ENCODE measurements at regions not wholly inside any gene's neighbourhood (a gene's known extent, or its start where the extent isn't known, plus 50 kb on each side); places are given as distances from the start of the nearest gene placed in this dataset.
"Not testable (repeated sequence)": the region's sequence is repeated elsewhere in the genome, so short reads cannot be mapped to it uniquely, and the experiment has no call there.

DNA sequence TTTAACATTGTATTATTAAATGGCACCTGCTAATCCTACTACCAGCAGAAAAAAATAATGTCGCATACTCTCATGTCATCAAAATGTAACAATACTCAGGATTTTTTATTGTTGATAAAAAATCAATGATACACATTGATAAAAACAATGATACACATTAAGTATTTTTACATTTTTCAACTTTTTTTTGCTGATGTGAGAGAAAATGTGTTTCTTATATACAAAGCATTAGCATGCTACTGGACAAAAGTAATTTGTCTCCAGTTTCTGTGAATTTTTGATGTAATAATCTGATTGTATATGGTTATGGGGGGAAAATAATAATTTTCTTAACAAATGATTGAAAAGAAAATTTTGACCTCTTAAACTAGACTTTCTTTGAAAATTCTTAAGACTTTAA is 1256.6 kb upstream of the CNTN5 start:
- no peaks in the 10 kb centered on the region for H3K9me3 ChIP-seq
- ATAC-seq: no peak

DNA sequence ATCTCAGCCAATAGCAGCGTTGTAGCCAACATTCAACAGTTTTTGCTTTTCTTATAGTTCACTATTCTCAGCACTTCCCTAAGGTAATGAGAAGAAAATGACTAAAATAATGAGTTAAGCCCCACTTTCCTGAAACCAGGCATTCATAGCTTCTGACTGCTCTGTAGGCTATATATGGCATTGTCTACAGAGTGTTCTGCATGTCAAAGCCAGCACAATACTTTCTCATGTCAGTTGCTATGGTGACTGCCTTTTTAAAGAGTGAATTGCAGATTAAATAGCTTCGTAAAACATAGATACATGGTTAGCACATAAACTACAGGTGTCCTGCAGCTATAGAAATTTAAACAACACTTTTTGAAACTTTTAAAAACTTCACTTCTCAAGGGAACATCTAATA is 1256.1 kb upstream of the CNTN5 start:
- TF ChIP-seq, protein P1, sequence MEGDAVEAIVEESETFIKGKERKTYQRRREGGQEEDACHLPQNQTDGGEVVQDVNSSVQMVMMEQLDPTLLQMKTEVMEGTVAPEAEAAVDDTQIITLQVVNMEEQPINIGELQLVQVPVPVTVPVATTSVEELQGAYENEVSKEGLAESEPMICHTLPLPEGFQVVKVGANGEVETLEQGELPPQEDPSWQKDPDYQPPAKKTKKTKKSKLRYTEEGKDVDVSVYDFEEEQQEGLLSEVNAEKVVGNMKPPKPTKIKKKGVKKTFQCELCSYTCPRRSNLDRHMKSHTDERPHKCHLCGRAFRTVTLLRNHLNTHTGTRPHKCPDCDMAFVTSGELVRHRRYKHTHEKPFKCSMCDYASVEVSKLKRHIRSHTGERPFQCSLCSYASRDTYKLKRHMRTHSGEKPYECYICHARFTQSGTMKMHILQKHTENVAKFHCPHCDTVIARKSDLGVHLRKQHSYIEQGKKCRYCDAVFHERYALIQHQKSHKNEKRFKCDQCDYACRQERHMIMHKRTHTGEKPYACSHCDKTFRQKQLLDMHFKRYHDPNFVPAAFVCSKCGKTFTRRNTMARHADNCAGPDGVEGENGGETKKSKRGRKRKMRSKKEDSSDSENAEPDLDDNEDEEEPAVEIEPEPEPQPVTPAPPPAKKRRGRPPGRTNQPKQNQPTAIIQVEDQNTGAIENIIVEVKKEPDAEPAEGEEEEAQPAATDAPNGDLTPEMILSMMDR (IDR thresholded peaks at IDR 0.05): no peak
- ATAC-seq: no peak
- no peaks in the 10 kb centered on the region for H3K27me3 ChIP-seq (ENCODE audit: low read depth)
- no peak overlapping the region for H3K27ac ChIP-seq
- no peaks in the 10 kb centered on the region for H3K36me3 ChIP-seq
- H3K9me3 ChIP-seq: no peaks in the 10 kb centered on the region
- H3K4me3 ChIP-seq: no peak overlapping the region
- intact Hi-C loops (cut with DNase I): no loop called here
- DNase-seq: no peak
- H3K4me1 ChIP-seq: no peaks in the 10 kb centered on the region

More for the DNA sequence above, 1256.6 kb upstream of the CNTN5 start:
- TF ChIP-seq, protein P1 (IDR thresholded peaks at IDR 0.05): no peak
- no peak for DNase-seq
- Histone ChIP-seq H3K4me3 (no peak overlapping the region), H3K4me1 (no peaks in the 10 kb centered on the region), H3K27ac (no peak overlapping the region), H3K36me3 (no peaks in the 10 kb centered on the region), H3K27me3 (ENCODE audit: low read depth) (no peaks in the 10 kb centered on the region)
- intact Hi-C loops (cut with DNase I): no loop called here

DNA sequence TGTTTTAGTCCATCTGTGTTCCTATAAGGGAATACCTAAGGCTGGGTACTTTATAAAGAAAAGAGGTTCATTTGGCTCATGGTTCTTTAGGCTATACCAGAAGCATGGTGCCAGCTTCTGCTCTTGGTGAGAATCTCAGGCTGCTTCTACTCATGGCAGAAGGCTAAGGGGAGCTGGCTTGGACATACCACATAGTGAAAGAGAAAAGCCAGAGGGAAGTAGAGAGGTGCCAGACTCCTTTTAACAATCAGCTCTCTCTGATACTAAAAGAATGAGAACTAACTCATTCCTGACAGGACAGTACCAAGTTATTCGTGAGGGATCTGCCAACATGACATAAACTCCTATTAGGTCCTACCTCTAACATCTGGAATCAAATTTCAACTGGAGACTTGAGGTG is 1250.2 kb upstream of the CNTN5 start:
- no peak overlapping the region for H3K27ac ChIP-seq
- no peaks in the 10 kb centered on the region for H3K27me3 ChIP-seq (ENCODE audit: low read depth)
- H3K36me3 ChIP-seq: no peaks in the 10 kb centered on the region
- intact Hi-C loops (cut with DNase I): no loop called here
- DNase-seq (no peak), ATAC-seq (no peak)
- H3K9me3 ChIP-seq: no peaks in the 10 kb centered on the region
- H3K4me3 ChIP-seq: no peak overlapping the region
- TF ChIP-seq, protein P1 (IDR thresholded peaks at IDR 0.05): no peak
- H3K4me1 ChIP-seq: no peaks in the 10 kb centered on the region

DNA sequence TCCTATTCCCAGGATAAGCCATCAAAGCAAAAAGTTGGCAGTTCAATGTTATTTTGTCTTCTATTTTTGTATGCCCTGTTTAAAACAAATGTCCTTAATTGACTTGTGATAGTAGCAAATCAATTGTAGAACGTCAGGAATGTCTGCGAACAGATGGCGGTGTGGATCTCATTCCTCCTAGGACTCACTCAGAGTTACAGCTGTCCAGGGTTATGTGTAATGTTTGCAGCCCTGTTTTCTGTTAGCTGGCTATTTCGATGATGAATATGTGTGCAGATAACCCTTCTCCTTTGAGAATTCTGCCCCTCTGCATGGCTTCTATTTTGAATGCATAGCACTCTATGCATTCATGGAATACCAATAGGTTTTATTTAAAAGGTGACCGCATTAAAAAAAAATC is 1248.0 kb upstream of the CNTN5 start:
- DNase-seq (no peak), ATAC-seq (no peak)
- TF ChIP-seq, protein P1 (IDR thresholded peaks at IDR 0.05): no peak
- intact Hi-C loops (cut with DNase I): no loop called here
- Histone ChIP-seq H3K9me3 (no peaks in the 10 kb centered on the region), H3K4me1 (no peaks in the 10 kb centered on the region), H3K27ac (no peak overlapping the region), H3K36me3 (no peaks in the 10 kb centered on the region), H3K4me3 (no peak overlapping the region), H3K27me3 (ENCODE audit: low read depth) (no peaks in the 10 kb centered on the region)

DNA sequence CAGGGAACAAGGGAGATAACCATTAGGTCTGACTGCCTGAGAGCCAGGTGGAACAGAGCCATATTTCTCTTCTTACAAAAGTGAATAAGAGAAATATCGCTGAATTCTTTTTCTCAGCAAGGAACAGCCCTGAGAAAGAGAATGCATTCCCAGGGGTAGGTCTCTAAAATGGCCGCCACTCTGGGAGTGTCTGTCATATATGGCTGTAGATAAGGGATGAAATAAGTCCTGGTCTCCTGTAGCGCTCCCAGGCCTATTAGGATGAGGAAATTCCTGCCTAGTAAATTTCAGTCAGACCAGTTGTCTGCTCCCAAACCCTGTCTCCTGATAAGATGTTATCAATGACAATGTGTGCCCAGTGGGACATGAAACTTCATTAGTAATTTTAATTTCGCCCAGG is 1236.4 kb upstream of the CNTN5 start:
- intact Hi-C loops (cut with DNase I); H3K27ac ChIP-seq; ATAC-seq; H3K27me3 ChIP-seq (ENCODE audit: low read depth); DNase-seq; H3K4me1 ChIP-seq; H3K4me3 ChIP-seq; H3K36me3 ChIP-seq: not testable (repeated sequence)
- H3K9me3 ChIP-seq: peaks cover 12% of the 10 kb centered on the region

DNA sequence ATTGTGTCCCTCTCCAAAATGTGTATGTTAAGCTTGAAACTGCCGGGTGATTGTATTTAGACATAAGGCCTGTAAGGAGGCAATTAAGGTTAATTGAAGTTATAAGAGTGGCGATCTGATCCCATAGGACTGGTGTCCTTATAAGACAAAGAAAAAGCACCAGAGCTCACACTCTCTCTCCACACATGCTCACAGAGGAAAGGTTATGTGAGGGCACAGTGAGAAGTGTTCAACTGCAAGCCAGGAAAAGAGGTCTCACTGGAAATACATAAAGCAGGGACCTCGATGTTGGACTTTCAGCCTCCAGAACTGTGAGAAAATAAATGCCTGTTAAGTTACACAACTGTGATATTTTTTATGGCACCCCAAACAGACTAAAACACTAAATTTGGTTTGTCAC is 1233.8 kb upstream of the CNTN5 start:
- TF ChIP-seq, protein P1 (IDR thresholded peaks at IDR 0.05): no peak
- intact Hi-C loops (cut with DNase I): no loop called here
- no peaks in the 10 kb centered on the region for H3K4me1 ChIP-seq

More for the DNA sequence above, 1233.8 kb upstream of the CNTN5 start:
- Histone ChIP-seq H3K4me3 (no peak overlapping the region), H3K27me3 (ENCODE audit: low read depth) (no peaks in the 10 kb centered on the region), H3K9me3 (peaks cover 12% of the 10 kb centered on the region), H3K27ac (no peak overlapping the region), H3K36me3 (no peaks in the 10 kb centered on the region)
- ATAC-seq (no peak), DNase-seq (no peak)
